SK-N-SH treated with all-trans-retinoic acid at 6 μM for 48 hours (cell line): ENCODE measurements at regions not wholly inside any gene's neighbourhood (a gene's known extent, or its start where the extent isn't known, plus 50 kb on each side); places are given as distances from the start of the nearest gene placed in this dataset.
"Not testable (repeated sequence)": the region's sequence is repeated elsewhere in the genome, so short reads cannot be mapped to it uniquely, and the experiment has no call there.

Experiments
- ATAC-seq: fragments of 200-7000 bp; cut with Tn5 transposase; 3 replicates; pipeline ENCODE4 v1.9.1; 2020; ENCODE audit warnings: mild to moderate bottlenecking, moderate library complexity
- ARNTL ChIP-seq: fragments of 450-650 bp; formaldehyde crosslinking; IDR thresholded peaks from 2 replicates; pipeline ENCODE4 v1.5.0; 2020; ENCODE audit warnings: low read depth, mild to moderate bottlenecking, moderate library complexity, borderline replicate concordance
- BACH2 ChIP-seq: fragments of 250-450 bp; sonication (Bioruptor Pico); IDR thresholded peaks from 2 replicates; pipeline ENCODE4 v1.9.0; 2021; ENCODE audit warnings: mild to moderate bottlenecking, borderline replicate concordance
- CSDC2 ChIP-seq: fragments of 250-450 bp; sonication (Bioruptor Pico); IDR thresholded peaks from 2 replicates; pipeline ENCODE4 v1.5.0; 2020; ENCODE audit warnings: mild to moderate bottlenecking, moderate library complexity
- ESRRG ChIP-seq: fragments of 250-450 bp; sonication (Bioruptor Pico); IDR thresholded peaks from 2 replicates; pipeline ENCODE4 v1.6.1; 2021; ENCODE audit warnings: mild to moderate bottlenecking
- GLIS3 ChIP-seq: fragments of 250-450 bp; sonication (Bioruptor Pico); IDR thresholded peaks from 2 replicates; pipeline ENCODE4 v1.5.0; 2020; ENCODE audit warnings: mild to moderate bottlenecking, moderate library complexity
- ISL1 ChIP-seq: fragments of 250-450 bp; sonication (Bioruptor Pico); IDR thresholded peaks from 2 replicates; pipeline ENCODE4 v2.1.2; 2022; ENCODE audit warnings: mild to moderate bottlenecking, moderate library complexity
- OSR1 ChIP-seq: fragments of 250-450 bp; sonication (Bioruptor Pico); IDR thresholded peaks from 2 replicates; pipeline ENCODE4 v1.8.0; 2022; ENCODE audit warnings: moderate library complexity, mild to moderate bottlenecking, inconsistent platforms
- PPARA ChIP-seq: fragments of 250-450 bp; sonication (Bioruptor Pico); IDR thresholded peaks from 2 replicates; pipeline ENCODE4 v1.5.0; 2020; ENCODE audit warnings: mild to moderate bottlenecking, borderline replicate concordance
- RARB ChIP-seq: fragments of 250-450 bp; sonication (Bioruptor Pico); IDR thresholded peaks from 2 replicates; pipeline ENCODE4 v1.8.0; 2021; ENCODE audit warnings: mild to moderate bottlenecking, moderate library complexity
- SNAI2 ChIP-seq: fragments of 250-450 bp; sonication (Bioruptor Pico); IDR thresholded peaks from 2 replicates; pipeline ENCODE4 v1.5.0; 2020; ENCODE audit warnings: mild to moderate bottlenecking, moderate library complexity
- TCF4 ChIP-seq: fragments of 250-450 bp; sonication (Bioruptor Pico); IDR thresholded peaks from 2 replicates; pipeline ENCODE4 v1.8.0; 2021; ENCODE audit warnings: mild to moderate bottlenecking, moderate library complexity, borderline replicate concordance
- TOX ChIP-seq: fragments of 250-450 bp; sonication (Bioruptor Pico); IDR thresholded peaks from 2 replicates; pipeline ENCODE4 v1.8.0; 2021; ENCODE audit warnings: mild to moderate bottlenecking, moderate library complexity, borderline replicate concordance
- ZC3H10 ChIP-seq: fragments of 250-450 bp; sonication (Bioruptor Pico); IDR thresholded peaks from 2 replicates; pipeline ENCODE4 v1.5.1; 2021; ENCODE audit warnings: mild to moderate bottlenecking, moderate library complexity
- ZFP3 ChIP-seq: fragments of 250-450 bp; sonication (Bioruptor Pico); IDR thresholded peaks from 2 replicates; pipeline ENCODE4 v1.5.0; 2020; ENCODE audit warnings: mild to moderate bottlenecking, moderate library complexity
- ZFP30 ChIP-seq: fragments of 450-650 bp; formaldehyde crosslinking; IDR thresholded peaks from 2 replicates; pipeline ENCODE4 v1.5.0; 2022; ENCODE audit warnings: mild to moderate bottlenecking, moderate library complexity
- ZNF565 ChIP-seq: fragments of 450-650 bp; formaldehyde crosslinking; conservative IDR thresholded peaks from 2 replicates; pipeline ENCODE4 v1.5.0; 2020; ENCODE audit warnings: low read depth, mild to moderate bottlenecking, moderate library complexity
- ZNF70 ChIP-seq: fragments of 450-650 bp; formaldehyde crosslinking; IDR thresholded peaks from 2 replicates; pipeline ENCODE4 v1.5.0; 2020; ENCODE audit warnings: mild to moderate bottlenecking, moderate library complexity
- ZNF8 ChIP-seq: fragments of 450-650 bp; formaldehyde crosslinking; IDR thresholded peaks from 2 replicates; pipeline ENCODE4 v1.5.0; 2020; ENCODE audit warnings: mild to moderate bottlenecking, moderate library complexity
- TF ChIP-seq, protein P1 (sequence below): fragments of 250-450 bp; sonication (Bioruptor Pico); IDR thresholded peaks from 2 replicates; pipeline ENCODE4 v1.8.0; 2020; ENCODE audit warnings: mild to moderate bottlenecking, moderate library complexity, borderline replicate concordance
- TF ChIP-seq, protein P2 (sequence below): fragments of 250-450 bp; sonication (Bioruptor Pico); IDR thresholded peaks from 2 replicates; pipeline ENCODE4 v1.5.1; 2021; ENCODE audit warnings: mild to moderate bottlenecking, moderate library complexity
- TF ChIP-seq, protein P3 (sequence below): fragments of 250-450 bp; sonication (Bioruptor Pico); IDR thresholded peaks from 2 replicates; pipeline ENCODE4 v1.5.1; 2020; ENCODE audit warnings: low read depth, mild to moderate bottlenecking, moderate library complexity
- TF ChIP-seq, protein P4 (sequence below): fragments of 250-450 bp; sonication (Bioruptor Pico); IDR thresholded peaks from 2 replicates; pipeline ENCODE4 v1.5.0; 2020; ENCODE audit warnings: mild to moderate bottlenecking, moderate library complexity

DNA sequence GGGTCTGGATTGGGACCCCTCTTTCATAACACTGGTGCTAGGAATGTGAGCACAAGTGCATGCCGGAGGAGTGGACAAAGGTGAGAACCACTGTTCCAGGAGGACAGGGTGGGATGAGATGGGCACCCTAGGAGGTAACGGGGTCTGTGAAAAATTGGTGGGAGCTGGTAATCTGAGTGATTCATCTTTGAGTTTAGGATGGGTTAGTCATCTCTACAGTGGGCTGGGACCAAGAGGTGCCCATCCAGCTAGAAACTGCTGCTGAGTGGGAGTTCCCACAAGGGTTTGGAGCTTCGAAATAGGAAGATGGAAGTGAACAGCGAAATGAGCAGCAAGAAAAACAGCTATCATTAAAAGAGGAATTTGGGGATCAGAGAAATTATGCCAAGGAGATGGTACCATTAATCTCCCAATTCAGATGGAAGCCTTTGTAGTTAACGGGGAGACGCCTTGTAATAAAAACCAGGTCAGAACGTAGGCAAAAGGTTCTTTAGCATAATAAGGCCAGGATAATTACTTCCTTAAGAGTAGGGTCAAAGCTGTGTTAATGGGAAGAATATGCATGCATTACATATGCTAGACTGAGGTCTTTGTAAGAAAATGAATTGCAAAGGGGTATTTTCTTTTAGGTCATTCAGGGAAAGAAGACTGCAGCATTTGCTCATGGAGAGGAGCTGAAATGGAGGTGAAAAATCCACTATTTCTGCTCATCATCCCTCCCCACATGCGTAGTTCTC lies 55.5 kb downstream of the OLFML3 start:
- ATAC-seq, result no peak

DNA sequence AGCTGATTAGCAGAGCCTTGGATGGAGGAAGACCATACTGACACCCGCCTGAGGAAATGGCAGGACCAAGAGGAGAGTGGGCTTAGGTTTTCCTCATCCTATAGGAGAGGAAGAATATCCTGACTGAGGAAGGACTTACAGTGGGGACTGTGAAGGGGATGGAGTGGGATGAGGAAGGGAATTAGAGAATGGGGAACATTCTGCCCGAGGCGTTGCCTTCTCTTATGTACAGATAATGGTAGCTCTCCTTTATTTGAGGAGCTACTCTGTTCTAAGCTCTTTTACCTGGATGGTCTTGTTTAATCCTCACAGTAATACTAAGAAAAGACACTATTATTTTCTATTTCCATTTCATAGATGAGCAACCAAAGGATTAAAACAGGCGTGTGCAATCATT lies 56.0 kb downstream of the OLFML3 start:
- no peak for ATAC-seq
- TF ChIP-seq ZNF70 (CRISPR knock-in tag) (no peak), GLIS3 (no peak), ISL1 (no peak), RARB (CRISPR knock-in tag) (no peak)
- TF ChIP-seq, protein P1, sequence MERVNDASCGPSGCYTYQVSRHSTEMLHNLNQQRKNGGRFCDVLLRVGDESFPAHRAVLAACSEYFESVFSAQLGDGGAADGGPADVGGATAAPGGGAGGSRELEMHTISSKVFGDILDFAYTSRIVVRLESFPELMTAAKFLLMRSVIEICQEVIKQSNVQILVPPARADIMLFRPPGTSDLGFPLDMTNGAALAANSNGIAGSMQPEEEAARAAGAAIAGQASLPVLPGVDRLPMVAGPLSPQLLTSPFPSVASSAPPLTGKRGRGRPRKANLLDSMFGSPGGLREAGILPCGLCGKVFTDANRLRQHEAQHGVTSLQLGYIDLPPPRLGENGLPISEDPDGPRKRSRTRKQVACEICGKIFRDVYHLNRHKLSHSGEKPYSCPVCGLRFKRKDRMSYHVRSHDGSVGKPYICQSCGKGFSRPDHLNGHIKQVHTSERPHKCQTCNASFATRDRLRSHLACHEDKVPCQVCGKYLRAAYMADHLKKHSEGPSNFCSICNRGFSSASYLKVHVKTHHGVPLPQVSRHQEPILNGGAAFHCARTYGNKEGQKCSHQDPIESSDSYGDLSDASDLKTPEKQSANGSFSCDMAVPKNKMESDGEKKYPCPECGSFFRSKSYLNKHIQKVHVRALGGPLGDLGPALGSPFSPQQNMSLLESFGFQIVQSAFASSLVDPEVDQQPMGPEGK (CRISPR knock-in tag), result no peak

More for the DNA sequence above, 55.5 kb downstream of the OLFML3 start:
- TF ChIP-seq, protein P2, sequence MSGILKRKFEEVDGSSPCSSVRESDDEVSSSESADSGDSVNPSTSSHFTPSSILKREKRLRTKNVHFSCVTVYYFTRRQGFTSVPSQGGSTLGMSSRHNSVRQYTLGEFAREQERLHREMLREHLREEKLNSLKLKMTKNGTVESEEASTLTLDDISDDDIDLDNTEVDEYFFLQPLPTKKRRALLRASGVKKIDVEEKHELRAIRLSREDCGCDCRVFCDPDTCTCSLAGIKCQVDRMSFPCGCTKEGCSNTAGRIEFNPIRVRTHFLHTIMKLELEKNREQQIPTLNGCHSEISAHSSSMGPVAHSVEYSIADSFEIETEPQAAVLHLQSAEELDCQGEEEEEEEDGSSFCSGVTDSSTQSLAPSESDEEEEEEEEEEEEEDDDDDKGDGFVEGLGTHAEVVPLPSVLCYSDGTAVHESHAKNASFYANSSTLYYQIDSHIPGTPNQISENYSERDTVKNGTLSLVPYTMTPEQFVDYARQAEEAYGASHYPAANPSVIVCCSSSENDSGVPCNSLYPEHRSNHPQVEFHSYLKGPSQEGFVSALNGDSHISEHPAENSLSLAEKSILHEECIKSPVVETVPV (CRISPR knock-in tag), result no peak
- TF ChIP-seq, protein P1 (CRISPR knock-in tag), result no peak
- TF ChIP-seq ZNF8, result no peak
- TF ChIP-seq SNAI2 (CRISPR knock-in tag), result no peak
- no peak for TF ChIP-seq ISL1
- no peak for TF ChIP-seq ZNF565 (CRISPR knock-in tag)
- no peak for TF ChIP-seq TOX (CRISPR knock-in tag)
- no peak for TF ChIP-seq ZFP30 (CRISPR knock-in tag)
- no peak for TF ChIP-seq PPARA (CRISPR knock-in tag)
- TF ChIP-seq ZC3H10, result no peak

DNA sequence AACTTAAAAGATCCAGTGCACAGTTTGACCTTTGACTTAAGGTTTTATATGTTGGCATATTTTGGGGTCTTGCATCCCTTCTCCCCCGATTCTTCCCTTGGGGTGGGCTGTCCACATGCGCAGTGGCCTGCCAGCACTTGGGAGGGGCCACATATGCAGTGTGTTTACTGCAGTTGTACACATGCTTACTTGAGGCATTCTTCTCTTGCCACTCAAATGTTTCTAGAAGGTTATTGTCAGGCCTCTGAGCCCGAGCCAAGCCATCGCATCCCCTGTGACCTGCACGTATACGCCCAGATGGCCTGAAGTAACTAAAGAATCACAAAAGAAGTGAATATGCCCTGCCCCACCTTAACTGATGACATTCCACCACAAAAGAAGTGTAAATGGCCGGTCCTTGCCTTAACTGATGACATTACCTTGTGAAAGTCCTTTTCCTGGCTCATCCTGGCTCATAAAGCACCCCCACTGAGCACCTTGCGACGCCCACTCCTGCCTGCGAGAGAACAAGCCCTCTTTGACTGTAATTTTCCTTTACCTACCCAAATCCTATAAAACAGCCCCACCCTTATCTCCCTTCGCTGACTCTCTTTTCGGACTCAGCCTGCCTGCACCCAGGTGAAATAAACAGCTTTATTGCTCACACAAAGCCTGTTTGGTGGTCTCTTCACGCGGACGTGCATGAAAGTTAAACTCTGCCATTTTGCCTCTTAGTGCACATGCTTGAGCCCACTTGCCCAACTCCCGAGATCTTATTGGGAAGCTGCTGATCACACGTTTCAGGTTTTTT lies 57.8 kb downstream of the OLFML3 start:
- ATAC-seq, result not testable (repeated sequence)

DNA sequence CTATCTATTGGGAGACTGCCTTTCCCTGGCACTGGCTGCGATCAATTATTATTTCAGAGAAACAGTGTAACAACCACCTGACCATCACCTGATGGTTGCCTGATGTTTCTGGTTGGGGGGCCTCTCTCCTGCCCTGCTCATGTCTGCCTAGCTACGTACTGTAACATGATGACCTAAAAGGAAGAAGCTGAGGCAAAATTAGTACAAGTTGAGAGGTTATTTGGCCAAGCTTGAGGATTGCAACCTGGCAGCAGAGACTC lies 58.3 kb downstream of the OLFML3 start:
- TF ChIP-seq, protein P1 (CRISPR knock-in tag), result no peak
- TF ChIP-seq, protein P3, sequence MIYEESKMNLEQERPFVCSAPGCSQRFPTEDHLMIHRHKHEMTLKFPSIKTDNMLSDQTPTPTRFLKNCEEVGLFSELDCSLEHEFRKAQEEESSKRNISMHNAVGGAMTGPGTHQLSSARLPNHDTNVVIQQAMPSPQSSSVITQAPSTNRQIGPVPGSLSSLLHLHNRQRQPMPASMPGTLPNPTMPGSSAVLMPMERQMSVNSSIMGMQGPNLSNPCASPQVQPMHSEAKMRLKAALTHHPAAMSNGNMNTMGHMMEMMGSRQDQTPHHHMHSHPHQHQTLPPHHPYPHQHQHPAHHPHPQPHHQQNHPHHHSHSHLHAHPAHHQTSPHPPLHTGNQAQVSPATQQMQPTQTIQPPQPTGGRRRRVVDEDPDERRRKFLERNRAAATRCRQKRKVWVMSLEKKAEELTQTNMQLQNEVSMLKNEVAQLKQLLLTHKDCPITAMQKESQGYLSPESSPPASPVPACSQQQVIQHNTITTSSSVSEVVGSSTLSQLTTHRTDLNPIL (CRISPR knock-in tag), result no peak
- TF ChIP-seq GLIS3, result no peak
- TF ChIP-seq TOX (CRISPR knock-in tag), result no peak
- TF ChIP-seq SNAI2 (CRISPR knock-in tag), result no peak
- TF ChIP-seq, protein P4, sequence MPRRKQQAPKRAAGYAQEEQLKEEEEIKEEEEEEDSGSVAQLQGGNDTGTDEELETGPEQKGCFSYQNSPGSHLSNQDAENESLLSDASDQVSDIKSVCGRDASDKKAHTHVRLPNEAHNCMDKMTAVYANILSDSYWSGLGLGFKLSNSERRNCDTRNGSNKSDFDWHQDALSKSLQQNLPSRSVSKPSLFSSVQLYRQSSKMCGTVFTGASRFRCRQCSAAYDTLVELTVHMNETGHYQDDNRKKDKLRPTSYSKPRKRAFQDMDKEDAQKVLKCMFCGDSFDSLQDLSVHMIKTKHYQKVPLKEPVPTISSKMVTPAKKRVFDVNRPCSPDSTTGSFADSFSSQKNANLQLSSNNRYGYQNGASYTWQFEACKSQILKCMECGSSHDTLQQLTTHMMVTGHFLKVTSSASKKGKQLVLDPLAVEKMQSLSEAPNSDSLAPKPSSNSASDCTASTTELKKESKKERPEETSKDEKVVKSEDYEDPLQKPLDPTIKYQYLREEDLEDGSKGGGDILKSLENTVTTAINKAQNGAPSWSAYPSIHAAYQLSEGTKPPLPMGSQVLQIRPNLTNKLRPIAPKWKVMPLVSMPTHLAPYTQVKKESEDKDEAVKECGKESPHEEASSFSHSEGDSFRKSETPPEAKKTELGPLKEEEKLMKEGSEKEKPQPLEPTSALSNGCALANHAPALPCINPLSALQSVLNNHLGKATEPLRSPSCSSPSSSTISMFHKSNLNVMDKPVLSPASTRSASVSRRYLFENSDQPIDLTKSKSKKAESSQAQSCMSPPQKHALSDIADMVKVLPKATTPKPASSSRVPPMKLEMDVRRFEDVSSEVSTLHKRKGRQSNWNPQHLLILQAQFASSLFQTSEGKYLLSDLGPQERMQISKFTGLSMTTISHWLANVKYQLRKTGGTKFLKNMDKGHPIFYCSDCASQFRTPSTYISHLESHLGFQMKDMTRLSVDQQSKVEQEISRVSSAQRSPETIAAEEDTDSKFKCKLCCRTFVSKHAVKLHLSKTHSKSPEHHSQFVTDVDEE, result no peak
- no peak for TF ChIP-seq ZNF565 (CRISPR knock-in tag)
- no peak for TF ChIP-seq TCF4 (CRISPR knock-in tag)
- no peak for TF ChIP-seq ISL1
- no peak for TF ChIP-seq OSR1 (CRISPR knock-in tag)
- no peak for TF ChIP-seq ZFP3 (CRISPR knock-in tag)
- TF ChIP-seq ARNTL (CRISPR knock-in tag), result no peak
- TF ChIP-seq RARB (CRISPR knock-in tag), result no peak
- TF ChIP-seq ZNF8, result no peak
- no peak for TF ChIP-seq CSDC2
- TF ChIP-seq ESRRG (CRISPR knock-in tag), result no peak
- TF ChIP-seq, protein P2 (CRISPR knock-in tag), result no peak
- TF ChIP-seq ZC3H10, result no peak
- TF ChIP-seq BACH2, result no peak
- no peak for TF ChIP-seq ZFP30 (CRISPR knock-in tag)

More for the DNA sequence above, 58.3 kb downstream of the OLFML3 start:
- ATAC-seq, result no peak
